Caco-2 (cell line): ENCODE measurements at regions not wholly inside any gene's neighbourhood (a gene's known extent, or its start where the extent isn't known, plus 50 kb on each side); places are given as distances from the start of the nearest gene placed in this dataset.

Experiments
- BruUV-seq: library from RNA; stranded (reverse); fragments of 400-500 nt; replicated peaks from 2 replicates; lab custom pipeline; 2021; lab: Mats Ljungman, UMichigan
- CTCF ChIA-PET: fragments of 300-600 bp; sonication (Branson Sonifier 250); formaldehyde crosslinking; loops from one replicate; lab custom pipeline; 2022; ENCODE audit warnings: antibody characterized with exemption; lab: Charles Lee
- POLR2A ChIA-PET: fragments of 300-600 bp; sonication (Branson Sonifier 250); formaldehyde crosslinking; loops from one replicate; lab custom pipeline; 2022; ENCODE audit warnings: antibody characterized with exemption; lab: Charles Lee
- DNase-seq, 2 experiments: peaks; one replicate each; pipeline versions ENCODE4 v3.0.0 to v3.0.0-alpha.2; 2020 to 2022
- H3K27me3 ChIP-seq: replicated peaks from 2 replicates; pipeline ENCODE4 v1.6.0; 2011; ENCODE audit warnings: low read length; ENCODE audit not compliant: control insufficient read depth, insufficient read depth
- H3K36me3 ChIP-seq: 2 replicates; pipeline ENCODE4 v1.5.1; 2011; ENCODE audit warnings: low read length; ENCODE audit not compliant: control insufficient read depth, insufficient read depth
- H3K4me1 ChIP-seq: fragments of 250-450 bp; sonication (Bioruptor Pico); 2 replicates; pipeline ENCODE4 v1.5.1; 2020; ENCODE audit warnings: mild to moderate bottlenecking
- H3K4me3 ChIP-seq: 2 replicates; pipeline ENCODE4 v1.5.1; 2011; ENCODE audit warnings: low read depth, mild to moderate bottlenecking, control low read depth, low read length
- H3K9me3 ChIP-seq: fragments of 250-450 bp; sonication (Bioruptor Pico); 2 replicates; pipeline ENCODE4 v1.5.1; 2020; ENCODE audit warnings: mild to moderate bottlenecking, moderate library complexity
- H3K27ac Mint-ChIP-seq: one replicate; pipeline ENCODE4 v1.8.0; 2022; ENCODE audit warnings: mixed read lengths; ENCODE audit not compliant: unreplicated experiment
- H3K27me3 Mint-ChIP-seq: one replicate; pipeline ENCODE4 v1.8.0; 2022; ENCODE audit warnings: mixed read lengths; ENCODE audit not compliant: insufficient read depth, unreplicated experiment
- H3K36me3 Mint-ChIP-seq: one replicate; pipeline ENCODE4 v1.8.0; 2022; ENCODE audit warnings: mild to moderate bottlenecking, mixed read lengths; ENCODE audit not compliant: insufficient read depth, unreplicated experiment
- H3K4me1 Mint-ChIP-seq: one replicate; pipeline ENCODE4 v1.8.0; 2022; ENCODE audit warnings: low read depth, mixed read lengths; ENCODE audit not compliant: unreplicated experiment
- H3K4me3 Mint-ChIP-seq: one replicate; pipeline ENCODE4 v1.8.0; 2022; ENCODE audit warnings: mild to moderate bottlenecking, moderate library complexity, mixed read lengths; ENCODE audit not compliant: unreplicated experiment
- H3K9me3 Mint-ChIP-seq: one replicate; pipeline ENCODE4 v1.8.0; 2022; ENCODE audit warnings: mixed read lengths; ENCODE audit not compliant: unreplicated experiment
- intact Hi-C: fragments of 100-400 bp; cut with micrococcal nuclease; formaldehyde crosslinking; loops from one replicate; pipeline ENCODE4 v1.10.0; 2022; ENCODE audit not compliant: unreplicated experiment
- TF ChIP-seq, protein P1 (sequence below), 2 experiments: fragments of 200-600 bp in 1 of 2; IDR thresholded peaks; 1 replicate in 1 of 2; 2 replicates in 1 of 2; pipeline versions ENCODE4 v1.5.1 to v1.8.0; 2011 to 2022; ENCODE audit warnings: antibody characterized with exemption in 1 of 2, control low read depth in 1 of 2, inconsistent platforms in 1 of 2, low read depth in 1 of 2, low read length in 1 of 2, mild to moderate bottlenecking in 1 of 2, moderate library complexity in 1 of 2; ENCODE audit not compliant: insufficient read depth in 1 of 2, severe bottlenecking in 1 of 2, unreplicated experiment in 1 of 2

DNA sequence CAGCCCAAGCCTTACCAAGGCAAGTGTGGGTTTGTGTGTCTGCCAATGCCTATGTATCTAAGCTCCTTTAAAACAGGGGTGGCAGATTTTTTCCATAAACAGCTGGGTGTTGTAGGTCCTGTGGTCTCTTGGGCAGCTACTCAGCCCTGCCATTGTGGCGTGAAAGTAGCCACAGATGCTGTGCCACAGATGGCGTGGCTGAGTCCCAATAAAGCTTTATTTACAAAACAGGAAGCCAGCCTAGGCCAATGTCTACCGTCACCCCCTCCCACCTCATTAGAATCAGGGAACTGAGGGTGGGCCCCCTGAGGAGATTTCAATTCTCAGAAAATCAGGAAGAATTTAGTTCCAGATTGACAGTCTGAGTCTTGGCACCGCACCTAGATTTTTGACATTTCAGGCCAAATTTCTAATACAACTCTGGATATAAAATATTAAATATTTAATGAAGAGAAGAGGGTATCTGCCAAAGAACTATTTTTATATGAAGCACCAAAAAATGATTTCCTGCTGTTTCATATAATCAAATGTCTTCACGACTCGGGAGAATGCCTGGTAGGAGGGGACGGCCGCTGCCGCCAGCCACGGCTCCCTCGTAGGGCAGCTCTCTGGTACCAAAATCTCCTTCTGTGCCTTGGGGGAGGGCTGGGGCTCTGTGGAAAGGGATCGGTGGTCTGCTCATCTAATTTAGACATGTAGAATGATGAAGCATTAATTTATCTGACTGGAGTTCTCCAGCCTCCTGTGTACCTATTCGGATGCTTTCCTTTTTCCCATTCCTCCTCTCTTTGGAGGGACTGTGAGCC lies 420.9 kb downstream of the IRX2 start:
- Mint-ChIP-seq H3K4me1 (no peaks in the 10 kb centered on the region), H3K27ac (no peak overlapping the region), H3K9me3 (peaks cover 21% of the 10 kb centered on the region), H3K27me3 (no peaks in the 10 kb centered on the region), H3K4me3 (no peak overlapping the region), H3K36me3 (no peaks in the 10 kb centered on the region)
- no peak overlapping the region for H3K4me3 ChIP-seq
- BruUV-seq: no TSS peak
- no peaks in the 10 kb centered on the region for H3K4me1 ChIP-seq
- intact Hi-C loops: no loop called here
- H3K36me3 ChIP-seq: no peaks in the 10 kb centered on the region
- H3K27me3 ChIP-seq: no peaks in the 10 kb centered on the region; the same call in 1 of the 2 replicates
- ChIA-PET CTCF (no interaction called here), POLR2A (no interaction called here)
- no peak for DNase-seq
- TF ChIP-seq, protein P1, sequence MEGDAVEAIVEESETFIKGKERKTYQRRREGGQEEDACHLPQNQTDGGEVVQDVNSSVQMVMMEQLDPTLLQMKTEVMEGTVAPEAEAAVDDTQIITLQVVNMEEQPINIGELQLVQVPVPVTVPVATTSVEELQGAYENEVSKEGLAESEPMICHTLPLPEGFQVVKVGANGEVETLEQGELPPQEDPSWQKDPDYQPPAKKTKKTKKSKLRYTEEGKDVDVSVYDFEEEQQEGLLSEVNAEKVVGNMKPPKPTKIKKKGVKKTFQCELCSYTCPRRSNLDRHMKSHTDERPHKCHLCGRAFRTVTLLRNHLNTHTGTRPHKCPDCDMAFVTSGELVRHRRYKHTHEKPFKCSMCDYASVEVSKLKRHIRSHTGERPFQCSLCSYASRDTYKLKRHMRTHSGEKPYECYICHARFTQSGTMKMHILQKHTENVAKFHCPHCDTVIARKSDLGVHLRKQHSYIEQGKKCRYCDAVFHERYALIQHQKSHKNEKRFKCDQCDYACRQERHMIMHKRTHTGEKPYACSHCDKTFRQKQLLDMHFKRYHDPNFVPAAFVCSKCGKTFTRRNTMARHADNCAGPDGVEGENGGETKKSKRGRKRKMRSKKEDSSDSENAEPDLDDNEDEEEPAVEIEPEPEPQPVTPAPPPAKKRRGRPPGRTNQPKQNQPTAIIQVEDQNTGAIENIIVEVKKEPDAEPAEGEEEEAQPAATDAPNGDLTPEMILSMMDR (IDR thresholded peaks at IDR 0.05; ENCODE audit: insufficient read depth in 1 of 2, low read depth in 1 of 2, low read length in 1 of 2, severe bottlenecking in 1 of 2, unreplicated experiment in 1 of 2): no peak
- no peaks in the 10 kb centered on the region for H3K9me3 ChIP-seq

GRCh38 chr5:2329741-2330140 lies 421.7 kb downstream of the IRX2 start:
- Mint-ChIP-seq H3K9me3 (peaks cover 21% of the 10 kb centered on the region), H3K27me3 (no peaks in the 10 kb centered on the region), H3K4me3 (no peak overlapping the region), H3K27ac (no peak overlapping the region), H3K36me3 (no peaks in the 10 kb centered on the region), H3K4me1 (no peaks in the 10 kb centered on the region)
- intact Hi-C loops: no loop called here
- TF ChIP-seq, protein P1 (IDR thresholded peaks at IDR 0.05; ENCODE audit: insufficient read depth in 1 of 2, low read depth in 1 of 2, low read length in 1 of 2, severe bottlenecking in 1 of 2, unreplicated experiment in 1 of 2): no peak
- BruUV-seq: no TSS peak
- CTCF ChIA-PET: no interaction called here
- Histone ChIP-seq H3K27me3 (no peaks in the 10 kb centered on the region; the same call in 1 of the 2 replicates), H3K9me3 (no peaks in the 10 kb centered on the region), H3K4me3 (no peak overlapping the region), H3K4me1 (no peaks in the 10 kb centered on the region), H3K36me3 (no peaks in the 10 kb centered on the region)
- DNase-seq: no peak
- POLR2A ChIA-PET: no interaction called here

DNA sequence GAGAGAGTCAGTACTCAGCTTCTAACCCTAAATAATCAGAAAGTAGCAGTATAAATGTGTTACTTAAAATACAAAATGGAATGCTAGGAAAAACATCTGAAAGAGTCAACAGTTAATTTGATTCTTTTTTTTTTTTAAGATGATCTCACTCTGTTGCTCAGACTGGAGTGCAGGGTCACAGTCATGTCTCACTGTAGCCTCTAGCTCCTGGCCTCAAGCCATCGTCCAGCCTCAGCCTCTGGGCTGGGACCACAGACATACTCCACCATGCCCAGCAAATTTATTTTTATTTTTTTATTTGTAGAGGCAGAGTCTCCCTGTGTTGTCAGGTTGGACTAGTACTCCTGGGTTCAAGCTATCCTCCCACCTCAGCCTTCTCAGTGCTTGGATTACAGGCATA lies 424.9 kb downstream of the IRX2 start:
- Mint-ChIP-seq H3K36me3 (no peaks in the 10 kb centered on the region), H3K27me3 (peaks cover 6% of the 10 kb centered on the region), H3K4me3 (no peak overlapping the region), H3K9me3 (peaks cover 13% of the 10 kb centered on the region), H3K27ac (no peak overlapping the region), H3K4me1 (no peaks in the 10 kb centered on the region)
- no peaks in the 10 kb centered on the region for H3K27me3 ChIP-seq
- H3K4me3 ChIP-seq: no peak overlapping the region
- ChIA-PET POLR2A (no interaction called here), CTCF (no interaction called here)
- intact Hi-C loops: no loop called here
- no peaks in the 10 kb centered on the region for H3K4me1 ChIP-seq
- H3K9me3 ChIP-seq: no peaks in the 10 kb centered on the region
- no peaks in the 10 kb centered on the region for H3K36me3 ChIP-seq
- BruUV-seq: no TSS peak
- TF ChIP-seq, protein P1 (IDR thresholded peaks at IDR 0.05; ENCODE audit: insufficient read depth in 1 of 2, low read depth in 1 of 2, low read length in 1 of 2, severe bottlenecking in 1 of 2, unreplicated experiment in 1 of 2): no peak
- no peak for DNase-seq
